ENCODE measurements at regions not wholly inside any gene's neighbourhood (a gene's known extent, or its start where the extent isn't known, plus 50 kb on each side); places are given as distances from the start of the nearest gene placed in this dataset.

DNA sequence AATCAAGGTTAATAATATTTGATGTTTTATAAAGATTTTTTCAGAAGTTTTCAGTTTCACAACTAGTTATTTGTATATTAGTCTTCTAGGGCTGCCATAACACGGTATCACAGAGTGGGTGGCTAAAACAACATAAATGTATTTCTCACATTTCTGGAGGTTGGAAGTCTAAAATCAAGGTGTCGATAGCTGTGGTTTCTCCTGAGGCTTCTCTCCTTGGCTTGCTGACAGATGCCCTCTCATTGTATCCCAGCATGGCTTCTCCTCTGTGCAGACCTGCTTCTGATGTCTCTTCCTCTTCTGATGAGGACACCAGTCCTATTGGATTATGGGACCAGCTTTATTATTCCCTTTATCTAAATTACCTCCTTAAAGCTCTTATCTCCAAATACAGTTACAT, 1456.6 kb downstream of the STIM2 start:
- TF ChIP-seq POLR2A (IDR thresholded peaks at IDR 0.05), result no peak
- TF ChIP-seq, protein P1, sequence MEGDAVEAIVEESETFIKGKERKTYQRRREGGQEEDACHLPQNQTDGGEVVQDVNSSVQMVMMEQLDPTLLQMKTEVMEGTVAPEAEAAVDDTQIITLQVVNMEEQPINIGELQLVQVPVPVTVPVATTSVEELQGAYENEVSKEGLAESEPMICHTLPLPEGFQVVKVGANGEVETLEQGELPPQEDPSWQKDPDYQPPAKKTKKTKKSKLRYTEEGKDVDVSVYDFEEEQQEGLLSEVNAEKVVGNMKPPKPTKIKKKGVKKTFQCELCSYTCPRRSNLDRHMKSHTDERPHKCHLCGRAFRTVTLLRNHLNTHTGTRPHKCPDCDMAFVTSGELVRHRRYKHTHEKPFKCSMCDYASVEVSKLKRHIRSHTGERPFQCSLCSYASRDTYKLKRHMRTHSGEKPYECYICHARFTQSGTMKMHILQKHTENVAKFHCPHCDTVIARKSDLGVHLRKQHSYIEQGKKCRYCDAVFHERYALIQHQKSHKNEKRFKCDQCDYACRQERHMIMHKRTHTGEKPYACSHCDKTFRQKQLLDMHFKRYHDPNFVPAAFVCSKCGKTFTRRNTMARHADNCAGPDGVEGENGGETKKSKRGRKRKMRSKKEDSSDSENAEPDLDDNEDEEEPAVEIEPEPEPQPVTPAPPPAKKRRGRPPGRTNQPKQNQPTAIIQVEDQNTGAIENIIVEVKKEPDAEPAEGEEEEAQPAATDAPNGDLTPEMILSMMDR (IDR thresholded peaks at IDR 0.05), result no peak
